Mesenchymal stem cell (in vitro differentiated cells and primary cell): ENCODE measurements at regions not wholly inside any gene's neighbourhood (a gene's known extent, or its start where the extent isn't known, plus 50 kb on each side); places are given as distances from the start of the nearest gene placed in this dataset.

Experiments
- DNase-seq: peaks from one replicate; pipeline ENCODE4 v3.0.0-alpha.2; 2013
- H2AFZ ChIP-seq: one replicate; pipeline ENCODE4 v1.6.1; 2013; ENCODE audit warnings: low read depth, mild to moderate bottlenecking, control low read depth, inconsistent platforms, low read length, moderate library complexity
- H2AK5ac ChIP-seq: 2 replicates; pipeline ENCODE4 v1.6.1; 2013; ENCODE audit warnings: low read length, moderate library complexity, mild to moderate bottlenecking, inconsistent platforms; ENCODE audit not compliant: severe bottlenecking
- H2BK120ac ChIP-seq: one replicate; pipeline ENCODE4 v1.6.1; 2013; ENCODE audit warnings: low read depth, mild to moderate bottlenecking, inconsistent platforms, low read length, moderate library complexity
- H2BK12ac ChIP-seq, 2 experiments: one replicate each; pipeline ENCODE4 v1.6.1; 2013; ENCODE audit warnings: inconsistent platforms in 2 of 2, low read length in 2 of 2, mild to moderate bottlenecking in 2 of 2, moderate library complexity in 2 of 2, control low read depth in 1 of 2
- H2BK15ac ChIP-seq: one replicate; pipeline ENCODE4 v1.6.1; 2013; ENCODE audit warnings: mild to moderate bottlenecking, low read depth, inconsistent platforms; ENCODE audit not compliant: poor library complexity, severe bottlenecking
- H2BK5ac ChIP-seq: 2 replicates; pipeline ENCODE4 v1.6.1; 2013; ENCODE audit warnings: low read depth, mild to moderate bottlenecking, low read length, control low read depth, inconsistent platforms; ENCODE audit not compliant: poor library complexity, severe bottlenecking
- H3K14ac ChIP-seq, 2 experiments: one replicate each; pipeline ENCODE4 v1.6.1; 2013; ENCODE audit warnings: inconsistent platforms in 2 of 2, low read length in 2 of 2, control low read depth in 1 of 2, mild to moderate bottlenecking in 1 of 2, moderate library complexity in 1 of 2
- H3K18ac ChIP-seq, 2 experiments: one replicate each; pipeline ENCODE4 v1.6.1; 2013; ENCODE audit warnings: inconsistent platforms in 2 of 2, low read length in 2 of 2, control low read depth in 1 of 2, low read depth in 1 of 2, mild to moderate bottlenecking in 1 of 2
- H3K23ac ChIP-seq, 2 experiments: one replicate each; pipeline ENCODE4 v1.6.1; 2013; ENCODE audit warnings: inconsistent platforms in 2 of 2, low read length in 2 of 2, mild to moderate bottlenecking in 2 of 2, moderate library complexity in 2 of 2, control low read depth in 1 of 2
- H3K27ac ChIP-seq: 2 replicates; pipeline ENCODE4 v1.5.1; 2013; ENCODE audit warnings: mild to moderate bottlenecking, moderate library complexity, low read length, control low read depth, inconsistent platforms; ENCODE audit not compliant: poor library complexity, severe bottlenecking
- H3K27me3 ChIP-seq, 2 experiments: 2 replicates each; pipeline versions ENCODE4 v1.6.1 to v1.7.0; 2013; ENCODE audit warnings: low read length in 2 of 2, mild to moderate bottlenecking in 2 of 2, moderate library complexity in 2 of 2, control low read depth in 1 of 2, inconsistent platforms in 1 of 2; ENCODE audit not compliant: control insufficient read depth in 1 of 2, insufficient read depth in 1 of 2
- H3K36me3 ChIP-seq, 2 experiments: 2 replicates each; pipeline versions ENCODE4 v1.6.1 to v1.7.0; 2013; ENCODE audit warnings: low read length in 2 of 2, control low read depth in 1 of 2, inconsistent platforms in 1 of 2, low read depth in 1 of 2, mild to moderate bottlenecking in 1 of 2; ENCODE audit not compliant: insufficient read depth in 2 of 2, control insufficient read depth in 1 of 2
- H3K4ac ChIP-seq, 2 experiments: one replicate each; pipeline ENCODE4 v1.6.1; 2013; ENCODE audit warnings: inconsistent platforms in 2 of 2, low read length in 2 of 2, mild to moderate bottlenecking in 2 of 2, moderate library complexity in 2 of 2, control low read depth in 1 of 2, low read depth in 1 of 2
- H3K4me1 ChIP-seq: 2 replicates; pipeline ENCODE4 v1.6.1; 2013; ENCODE audit warnings: low read depth, low read length, control low read depth; ENCODE audit not compliant: control insufficient read depth, insufficient read depth
- H3K4me2 ChIP-seq: 2 replicates; pipeline ENCODE4 v1.6.1; 2013; ENCODE audit warnings: low read length, mild to moderate bottlenecking, inconsistent platforms; ENCODE audit not compliant: poor library complexity, severe bottlenecking
- H3K4me3 ChIP-seq, 2 experiments: 2 replicates each; pipeline versions ENCODE4 v1.5.1 to v1.7.0; 2013; ENCODE audit warnings: low read length in 2 of 2, mild to moderate bottlenecking in 2 of 2, control low read depth in 1 of 2, low read depth in 1 of 2; ENCODE audit not compliant: insufficient read depth in 1 of 2
- H3K79me1 ChIP-seq: replicated peaks from 2 replicates; pipeline ENCODE4 v1.6.1; 2013; ENCODE audit warnings: mild to moderate bottlenecking, control low read depth, low read length, inconsistent platforms; ENCODE audit not compliant: poor library complexity, severe bottlenecking
- H3K9ac ChIP-seq: 2 replicates; pipeline ENCODE4 v1.7.0; 2013; ENCODE audit warnings: mild to moderate bottlenecking, low read length, moderate library complexity
- H3K9me3 ChIP-seq: 2 replicates; pipeline ENCODE4 v1.7.0; 2013; ENCODE audit warnings: mild to moderate bottlenecking, low read length; ENCODE audit not compliant: control insufficient read depth
- H4K8ac ChIP-seq: one replicate; pipeline ENCODE4 v1.6.1; 2013; ENCODE audit warnings: inconsistent platforms, mild to moderate bottlenecking, low read length, moderate library complexity
- H4K91ac ChIP-seq: one replicate; pipeline ENCODE4 v1.6.1; 2013; ENCODE audit warnings: mild to moderate bottlenecking, low read length, inconsistent platforms
- WGBS: methylation state at CpG from one replicate; pipeline ENCODE4 v1.1.7; 2013; ENCODE audit warnings: mixed read lengths; 5-methylcytosine and 5-hydroxymethylcytosine counted together

DNA sequence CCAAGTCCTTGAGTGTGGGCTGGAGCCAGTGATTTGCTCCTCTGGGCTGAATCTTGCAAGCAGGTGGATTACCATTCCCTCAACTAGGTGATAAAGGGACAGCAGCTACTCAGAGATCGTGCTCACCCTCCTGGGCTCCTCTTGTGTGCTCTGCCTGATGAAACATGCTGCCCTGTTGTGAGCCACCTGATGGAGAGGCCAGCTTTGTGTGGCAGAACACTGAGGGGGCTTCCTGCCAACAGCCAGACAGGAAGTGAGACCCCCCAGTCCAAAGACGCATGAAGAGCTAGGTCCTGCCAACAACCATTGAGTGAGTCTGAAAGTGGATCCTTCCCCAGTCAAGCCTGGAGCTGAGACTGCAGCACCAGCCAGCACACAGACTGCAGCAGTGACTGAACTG is 106.4 kb upstream of the IRX2 start:
- no peak overlapping the region for H2AK5ac ChIP-seq
- no peaks in the 10 kb centered on the region for H3K9me3 ChIP-seq
- no peak overlapping the region for H3K23ac ChIP-seq
- WGBS, result 68% methylated on average over 2 of the region's 2 CpGs
- H4K91ac ChIP-seq, result no peak overlapping the region
- no peaks in the 10 kb centered on the region for H3K4me1 ChIP-seq
- H2BK120ac ChIP-seq, result no peak overlapping the region
- H2BK5ac ChIP-seq, result no peak overlapping the region
- H3K4ac ChIP-seq, result no peak overlapping the region
- H4K8ac ChIP-seq, result no peak overlapping the region
- no peak overlapping the region for H3K9ac ChIP-seq
- no peaks in the 10 kb centered on the region for H3K27me3 ChIP-seq
- no peak overlapping the region for H2BK12ac ChIP-seq
- H3K36me3 ChIP-seq, result no peaks in the 10 kb centered on the region
- H2AFZ ChIP-seq, result no peak overlapping the region
- H3K14ac ChIP-seq, result no peak overlapping the region
- H3K27ac ChIP-seq, result no peak overlapping the region
- H3K79me1 ChIP-seq, result no peaks in the 10 kb centered on the region
- H3K4me3 ChIP-seq, result no peak overlapping the region
- H3K18ac ChIP-seq, result no peak overlapping the region
- DNase-seq, result no peak
- no peak overlapping the region for H2BK15ac ChIP-seq
- H3K4me2 ChIP-seq, result no peak overlapping the region

DNA sequence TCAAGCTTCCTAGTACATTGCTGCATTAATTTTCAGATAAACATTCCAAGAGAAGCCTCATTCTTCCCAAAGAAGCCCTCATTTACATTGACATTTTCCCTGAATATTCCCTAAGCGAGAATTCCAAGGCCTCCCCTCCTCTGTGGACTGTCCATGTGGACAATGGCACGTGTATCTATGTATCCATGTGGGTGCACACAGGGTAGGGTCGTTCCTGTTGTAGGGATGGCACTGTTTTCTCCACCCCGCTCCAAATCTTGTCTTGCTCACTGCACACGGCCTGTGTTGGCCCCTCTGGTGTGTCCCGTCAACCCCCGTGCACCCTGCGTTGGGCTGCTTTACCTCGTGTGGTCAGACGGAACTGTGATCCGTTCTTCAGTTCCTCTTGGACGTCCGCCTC is 104.7 kb upstream of the IRX2 start:
- Histone ChIP-seq H3K9ac (no peak overlapping the region), H2BK15ac (no peak overlapping the region), H3K4ac (no peak overlapping the region), H2AK5ac (no peak overlapping the region), H3K23ac (no peak overlapping the region), H3K4me2 (no peak overlapping the region), H4K8ac (no peak overlapping the region), H3K14ac (no peak overlapping the region), H2BK12ac (no peak overlapping the region), H3K36me3 (no peaks in the 10 kb centered on the region), H3K27me3 (no peaks in the 10 kb centered on the region), H3K9me3 (no peaks in the 10 kb centered on the region), H2BK5ac (no peak overlapping the region), H3K18ac (no peak overlapping the region), H3K4me3 (no peak overlapping the region), H3K27ac (no peak overlapping the region), H3K79me1 (no peaks in the 10 kb centered on the region), H2BK120ac (no peak overlapping the region), H4K91ac (no peak overlapping the region), H2AFZ (no peak overlapping the region), H3K4me1 (no peaks in the 10 kb centered on the region)
- no peak for DNase-seq
- WGBS, result 81% methylated on average over 11 of the region's 13 CpGs

DNA sequence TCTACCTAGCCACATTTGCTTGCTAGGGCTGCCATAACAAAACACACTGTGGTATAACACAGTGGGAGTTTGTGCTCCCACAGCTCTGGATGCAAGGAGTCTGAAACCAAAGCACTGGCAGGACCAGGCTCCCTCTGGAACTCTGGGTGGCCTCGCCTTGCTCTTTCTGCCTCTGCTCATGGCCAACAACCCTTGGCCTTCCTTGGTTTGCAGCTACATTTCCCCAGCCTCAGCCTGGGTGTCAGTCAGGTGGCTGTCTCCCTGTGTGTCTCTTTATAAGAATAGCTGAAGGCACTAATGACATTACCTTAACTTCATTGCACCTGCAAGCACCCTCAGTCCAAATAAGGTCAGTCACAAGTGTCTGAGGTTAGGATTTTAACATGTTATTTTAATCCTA is 101.0 kb upstream of the IRX2 start:
- no peak overlapping the region for H4K8ac ChIP-seq

DNA sequence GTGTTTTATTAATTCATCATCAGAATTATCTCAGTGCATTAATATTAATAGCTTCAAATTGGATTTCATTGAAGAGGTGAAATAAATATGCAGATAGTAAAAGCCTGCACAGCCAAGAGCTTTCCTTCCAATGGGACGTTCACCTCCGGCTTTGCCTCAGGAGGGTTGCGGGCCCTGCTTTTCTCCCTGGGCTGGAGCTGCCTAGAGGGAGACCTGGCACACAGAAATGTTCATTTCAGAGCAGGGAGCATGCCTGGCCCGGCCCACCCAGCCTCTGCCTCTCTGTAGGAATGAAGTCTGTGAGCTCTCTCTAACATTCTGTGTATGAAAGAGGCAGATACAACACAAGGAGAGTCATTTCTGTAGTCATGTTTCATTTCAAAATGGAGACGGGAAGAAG is 100.4 kb upstream of the IRX2 start:
- no peak overlapping the region for H3K27ac ChIP-seq
- H3K4me3 ChIP-seq, result no peak overlapping the region
- no peak overlapping the region for H2BK12ac ChIP-seq
- H3K23ac ChIP-seq, result no peak overlapping the region
- no peak overlapping the region for H3K4ac ChIP-seq
- no peak overlapping the region for H2BK5ac ChIP-seq
- no peak overlapping the region for H4K8ac ChIP-seq
- H3K14ac ChIP-seq, result no peak overlapping the region
- H3K4me1 ChIP-seq, result no peaks in the 10 kb centered on the region
- no peak overlapping the region for H2BK120ac ChIP-seq
- no peak overlapping the region for H2AK5ac ChIP-seq
- no peak overlapping the region for H3K9ac ChIP-seq
- no peaks in the 10 kb centered on the region for H3K27me3 ChIP-seq
- H3K9me3 ChIP-seq, result no peaks in the 10 kb centered on the region
- no peak overlapping the region for H4K91ac ChIP-seq
- no peak overlapping the region for H3K18ac ChIP-seq
- H3K4me2 ChIP-seq, result no peak overlapping the region
- no peak overlapping the region for H2AFZ ChIP-seq
- no peak for DNase-seq
- 68% methylated on average over 5 of the region's 5 CpGs for WGBS
- H3K36me3 ChIP-seq, result no peaks in the 10 kb centered on the region
- no peak overlapping the region for H2BK15ac ChIP-seq
- no peaks in the 10 kb centered on the region for H3K79me1 ChIP-seq

More for the DNA sequence above, 101.0 kb upstream of the IRX2 start:
- no peak overlapping the region for H3K14ac ChIP-seq
- H3K9me3 ChIP-seq, result no peaks in the 10 kb centered on the region
- no peak overlapping the region for H3K27ac ChIP-seq
- no peak overlapping the region for H4K91ac ChIP-seq
- H2BK12ac ChIP-seq, result no peak overlapping the region
- no peaks in the 10 kb centered on the region for H3K79me1 ChIP-seq
- no peak overlapping the region for H2BK15ac ChIP-seq
- H2AK5ac ChIP-seq, result no peak overlapping the region
- no peak overlapping the region for H3K4me2 ChIP-seq
- no peaks in the 10 kb centered on the region for H3K4me1 ChIP-seq
- no peak overlapping the region for H3K4me3 ChIP-seq
- H3K23ac ChIP-seq, result no peak overlapping the region
- no peak overlapping the region for H2BK120ac ChIP-seq
- no peak overlapping the region for H2AFZ ChIP-seq
- WGBS, result 40% methylated on average over 1 of the region's 1 CpG
- H2BK5ac ChIP-seq, result no peak overlapping the region
- no peaks in the 10 kb centered on the region for H3K27me3 ChIP-seq
- no peaks in the 10 kb centered on the region for H3K36me3 ChIP-seq
- no peak overlapping the region for H3K4ac ChIP-seq
- no peak overlapping the region for H3K9ac ChIP-seq
- H3K18ac ChIP-seq, result no peak overlapping the region
- no peak for DNase-seq
